ENCODE measurements at regions not wholly inside any gene's neighbourhood (a gene's known extent, or its start where the extent isn't known, plus 50 kb on each side); places are given as distances from the start of the nearest gene placed in this dataset.

GRCh38 chr4:27148211-27148895 lies 287.7 kb downstream of the STIM2 start:
- H3K4me1 Mint-ChIP-seq: no peaks in the 10 kb centered on the region
- ChIA-PET POLR2A (no interaction called here), CTCF (no interaction called here)
- no peak overlapping the region for H3K27ac ChIP-seq (ENCODE audit: low read depth, low read length)
- no peak overlapping the region for H3K4me3 ChIP-seq (ENCODE audit: low read length)
- no peak for DNase-seq
- H3K27me3 ChIP-seq (ENCODE audit: insufficient read depth, low read length, poor library complexity, severe bottlenecking): no peaks in the 10 kb centered on the region
- H3K27ac Mint-ChIP-seq: no peak overlapping the region
- H3K36me3 ChIP-seq (ENCODE audit: insufficient read depth, low read length): no peaks in the 10 kb centered on the region
- no peaks in the 10 kb centered on the region for H3K4me1 ChIP-seq (ENCODE audit: insufficient read depth, low read length)
- no peaks in the 10 kb centered on the region for H3K9me3 ChIP-seq (ENCODE audit: low read length)
- H3K9me3 Mint-ChIP-seq: peaks cover 0 to 8% (median 0%) of the 10 kb centered on the region in 5 donors
- no peak overlapping the region for H3K4me3 Mint-ChIP-seq
- no peaks in the 10 kb centered on the region for H3K36me3 Mint-ChIP-seq
- peaks cover 1 to 9% of the 10 kb centered on the region in 2 donors for H3K27me3 Mint-ChIP-seq

GRCh38 chr4:27149541-27150212 lies 289.0 kb downstream of the STIM2 start:
- CTCF ChIA-PET: no interaction called here
- no peaks in the 10 kb centered on the region for H3K27me3 ChIP-seq (ENCODE audit: insufficient read depth, low read length, poor library complexity, severe bottlenecking)
- no peak overlapping the region for H3K27ac ChIP-seq (ENCODE audit: low read depth, low read length)
- H3K4me1 ChIP-seq (ENCODE audit: insufficient read depth, low read length): no peaks in the 10 kb centered on the region
- H3K36me3 ChIP-seq (ENCODE audit: insufficient read depth, low read length): no peaks in the 10 kb centered on the region
- Mint-ChIP-seq H3K4me1 (no peaks in the 10 kb centered on the region), H3K9me3 (peaks cover 0 to 6% (median 0%) of the 10 kb centered on the region in 5 donors), H3K4me3 (no peak overlapping the region), H3K36me3 (no peaks in the 10 kb centered on the region), H3K27ac (no peak overlapping the region), H3K27me3 (peaks cover 1 to 10% of the 10 kb centered on the region in 2 donors)
- no peaks in the 10 kb centered on the region for H3K9me3 ChIP-seq (ENCODE audit: low read length)
- no peak for DNase-seq
- POLR2A ChIA-PET: no interaction called here
- H3K4me3 ChIP-seq (ENCODE audit: low read length): no peak overlapping the region

- Histone ChIP-seq H3K27me3 (ENCODE audit: insufficient read depth, low read length, poor library complexity, severe bottlenecking) (no peaks in the 10 kb centered on the region), H3K4me3 (ENCODE audit: low read length) (no peak overlapping the region), H3K27ac (ENCODE audit: low read depth, low read length) (no peak overlapping the region), H3K9me3 (ENCODE audit: low read length) (no peaks in the 10 kb centered on the region), H3K36me3 (ENCODE audit: insufficient read depth, low read length) (no peaks in the 10 kb centered on the region), H3K4me1 (ENCODE audit: insufficient read depth, low read length) (no peaks in the 10 kb centered on the region)
- peaks cover 3 to 4% of the 10 kb centered on the region in 2 donors for H3K27me3 Mint-ChIP-seq
- peaks cover 0 to 4% (median 0%) of the 10 kb centered on the region in 5 donors for H3K9me3 Mint-ChIP-seq
- ChIA-PET POLR2A (no interaction called here), CTCF (no interaction called here)
- no peaks in the 10 kb centered on the region for H3K36me3 Mint-ChIP-seq
- H3K4me3 Mint-ChIP-seq: no peak overlapping the region
- no peak overlapping the region for H3K27ac Mint-ChIP-seq
- DNase-seq: no peak
- H3K4me1 Mint-ChIP-seq: no peaks in the 10 kb centered on the region
Observed at GRCh38 chr4:27152703-27153102, 292.1 kb downstream of the STIM2 start.

GRCh38 chr4:27154706-27155105 lies 294.1 kb downstream of the STIM2 start:
- H3K27me3 ChIP-seq (ENCODE audit: insufficient read depth, low read length, poor library complexity, severe bottlenecking): no peaks in the 10 kb centered on the region
- H3K27ac ChIP-seq (ENCODE audit: low read depth, low read length): no peak overlapping the region
- no peaks in the 10 kb centered on the region for H3K9me3 ChIP-seq (ENCODE audit: low read length)
- H3K4me1 ChIP-seq (ENCODE audit: insufficient read depth, low read length): no peaks in the 10 kb centered on the region
- H3K4me3 ChIP-seq (ENCODE audit: low read length): no peak overlapping the region
- no peaks in the 10 kb centered on the region for H3K36me3 ChIP-seq (ENCODE audit: insufficient read depth, low read length)
- Mint-ChIP-seq H3K9me3 (peaks cover 0 to 4% (median 0%) of the 10 kb centered on the region in 5 donors), H3K4me1 (no peaks in the 10 kb centered on the region), H3K36me3 (no peaks in the 10 kb centered on the region), H3K27ac (no peak overlapping the region), H3K4me3 (no peak overlapping the region), H3K27me3 (peaks cover 3 to 4% of the 10 kb centered on the region in 2 donors)
- CTCF ChIA-PET: no interaction called here
- POLR2A ChIA-PET: no interaction called here
- no peak for DNase-seq

DNA sequence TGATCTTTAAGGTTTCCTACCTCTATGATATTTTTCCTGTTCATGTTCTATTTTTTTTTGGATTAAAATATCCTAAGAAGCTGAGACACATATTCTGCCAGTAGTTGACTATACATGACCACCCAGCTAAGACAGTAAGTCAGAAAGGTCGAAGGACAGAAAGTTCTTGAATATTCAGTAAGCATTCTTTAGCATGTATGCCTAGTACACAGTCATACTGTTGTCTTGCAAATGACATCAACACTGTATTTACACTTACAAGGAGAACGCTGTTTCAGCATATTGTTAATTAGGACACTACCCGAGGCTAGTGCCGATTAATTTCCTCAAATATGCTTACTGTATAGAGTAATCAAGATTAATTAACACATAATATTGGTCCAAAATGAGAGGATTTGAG lies 300.6 kb downstream of the STIM2 start:
- Histone ChIP-seq H3K9me3 (ENCODE audit: low read length) (no peaks in the 10 kb centered on the region), H3K4me1 (ENCODE audit: insufficient read depth, low read length) (no peaks in the 10 kb centered on the region), H3K4me3 (ENCODE audit: low read length) (no peak overlapping the region), H3K27me3 (ENCODE audit: insufficient read depth, low read length, poor library complexity, severe bottlenecking) (no peaks in the 10 kb centered on the region), H3K27ac (ENCODE audit: low read depth, low read length) (no peak overlapping the region), H3K36me3 (ENCODE audit: insufficient read depth, low read length) (no peaks in the 10 kb centered on the region)
- DNase-seq: no peak
- Mint-ChIP-seq H3K4me1 (no peaks in the 10 kb centered on the region), H3K27ac (no peak overlapping the region), H3K4me3 (no peak overlapping the region), H3K27me3 (no peaks in the 10 kb centered on the region), H3K9me3 (peaks cover 0 to 4% (median 0%) of the 10 kb centered on the region in 5 donors), H3K36me3 (no peaks in the 10 kb centered on the region)
- CTCF ChIA-PET: no interaction called here
- POLR2A ChIA-PET: no interaction called here

DNA sequence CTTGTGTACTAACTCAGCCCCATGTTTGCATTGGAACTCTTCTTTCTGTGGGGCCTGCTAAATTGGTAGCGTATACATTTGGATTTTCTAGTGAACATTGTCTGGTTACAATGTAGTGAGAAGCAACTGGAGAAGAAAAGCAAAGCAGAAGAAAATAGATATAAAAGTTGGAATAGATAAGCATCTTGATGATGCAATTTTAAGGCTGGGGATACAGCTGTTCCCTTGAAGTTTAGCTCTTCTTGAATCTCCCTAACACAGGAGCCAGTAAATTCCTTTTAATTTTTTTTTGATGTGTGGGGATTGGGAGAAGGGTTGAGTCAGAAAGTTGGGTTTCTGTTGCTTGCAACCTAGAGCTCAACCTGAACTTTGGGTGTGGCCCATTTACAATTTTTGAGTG lies 308.1 kb downstream of the STIM2 start:
- Histone ChIP-seq H3K9me3 (ENCODE audit: low read length) (no peaks in the 10 kb centered on the region), H3K36me3 (ENCODE audit: insufficient read depth, low read length) (no peaks in the 10 kb centered on the region), H3K27me3 (ENCODE audit: insufficient read depth, low read length, poor library complexity, severe bottlenecking) (no peaks in the 10 kb centered on the region), H3K4me1 (ENCODE audit: insufficient read depth, low read length) (no peaks in the 10 kb centered on the region), H3K27ac (ENCODE audit: low read depth, low read length) (no peak overlapping the region), H3K4me3 (ENCODE audit: low read length) (no peak overlapping the region)
- no peaks in the 10 kb centered on the region for H3K4me1 Mint-ChIP-seq
- peaks cover 0 to 2% of the 10 kb centered on the region in 2 donors for H3K27me3 Mint-ChIP-seq
- H3K4me3 Mint-ChIP-seq: no peak overlapping the region
- DNase-seq: no peak
- H3K9me3 Mint-ChIP-seq: peaks cover 0 to 4% (median 2%) of the 10 kb centered on the region in 5 donors
- ChIA-PET CTCF (no interaction called here), POLR2A (no interaction called here)
- no peaks in the 10 kb centered on the region for H3K36me3 Mint-ChIP-seq
- no peak overlapping the region for H3K27ac Mint-ChIP-seq

DNA sequence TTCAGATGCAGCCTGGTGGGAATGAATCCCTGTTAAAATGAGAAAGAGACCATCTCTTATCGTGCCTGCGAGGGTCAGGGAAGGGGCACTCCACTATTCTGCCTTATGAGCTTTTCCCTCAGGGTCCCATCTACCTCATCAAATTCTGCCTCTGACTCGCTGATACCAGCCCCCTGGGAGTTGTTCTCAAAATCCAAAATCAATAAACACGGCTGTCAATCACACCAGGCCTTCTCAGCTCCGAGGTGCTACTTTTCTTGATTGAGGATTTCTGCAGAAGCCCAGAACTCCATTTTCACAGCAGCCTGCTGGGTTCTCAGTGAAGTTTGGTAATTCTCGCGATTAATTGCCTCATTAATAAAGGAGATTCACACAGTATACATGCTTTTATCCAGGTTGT lies 312.6 kb downstream of the STIM2 start:
- no peaks in the 10 kb centered on the region for H3K4me1 Mint-ChIP-seq
- POLR2A ChIA-PET: no interaction called here
- no peaks in the 10 kb centered on the region for H3K9me3 ChIP-seq (ENCODE audit: low read length)
- DNase-seq: no peak
- H3K36me3 ChIP-seq (ENCODE audit: insufficient read depth, low read length): no peaks in the 10 kb centered on the region
- peaks cover 0 to 6% (median 2%) of the 10 kb centered on the region in 5 donors for H3K9me3 Mint-ChIP-seq
- no peak overlapping the region for H3K27ac Mint-ChIP-seq
- no peak overlapping the region for H3K4me3 ChIP-seq (ENCODE audit: low read length)
- CTCF ChIA-PET: no interaction called here
- H3K4me1 ChIP-seq (ENCODE audit: insufficient read depth, low read length): no peaks in the 10 kb centered on the region
- no peaks in the 10 kb centered on the region for H3K27me3 ChIP-seq (ENCODE audit: insufficient read depth, low read length, poor library complexity, severe bottlenecking)
- no peak overlapping the region for H3K27ac ChIP-seq (ENCODE audit: low read depth, low read length)
- H3K27me3 Mint-ChIP-seq: peaks cover 0 to 3% of the 10 kb centered on the region in 2 donors
- no peak overlapping the region for H3K4me3 Mint-ChIP-seq
- peaks cover 0 to 1% (median 0%) of the 10 kb centered on the region in 3 donors for H3K36me3 Mint-ChIP-seq

GRCh38 chr4:27176400-27176799 lies 315.8 kb downstream of the STIM2 start:
- no peaks in the 10 kb centered on the region for H3K9me3 ChIP-seq (ENCODE audit: low read length)
- H3K4me1 ChIP-seq (ENCODE audit: insufficient read depth, low read length): no peaks in the 10 kb centered on the region
- no peak for DNase-seq
- no peak overlapping the region for H3K27ac Mint-ChIP-seq
- H3K36me3 Mint-ChIP-seq: peaks cover 0 to 1% (median 0%) of the 10 kb centered on the region in 3 donors
- POLR2A ChIA-PET: no interaction called here
- H3K4me3 ChIP-seq (ENCODE audit: low read length): no peak overlapping the region
- no peak overlapping the region for H3K4me3 Mint-ChIP-seq
- no peak overlapping the region for H3K27ac ChIP-seq (ENCODE audit: low read depth, low read length)
- H3K4me1 Mint-ChIP-seq: no peaks in the 10 kb centered on the region
- peaks cover 0 to 3% (median 0%) of the 10 kb centered on the region in 5 donors for H3K9me3 Mint-ChIP-seq
- H3K27me3 Mint-ChIP-seq: peaks cover 0 to 1% of the 10 kb centered on the region in 2 donors
- no peaks in the 10 kb centered on the region for H3K27me3 ChIP-seq (ENCODE audit: insufficient read depth, low read length, poor library complexity, severe bottlenecking)
- no peaks in the 10 kb centered on the region for H3K36me3 ChIP-seq (ENCODE audit: insufficient read depth, low read length)
- CTCF ChIA-PET: no interaction called here
